GM23248 (cell line): ENCODE measurements at regions not wholly inside any gene's neighbourhood (a gene's known extent, or its start where the extent isn't known, plus 50 kb on each side); places are given as distances from the start of the nearest gene placed in this dataset.

Source experiments
- EZH2 ChIP-seq: fragments of 200-600 bp; sonication (generic); IDR thresholded peaks from 2 replicates; pipeline ENCODE4 v1.6.1; 2018; ENCODE audit warnings: antibody characterized with exemption, mild to moderate bottlenecking; ENCODE audit not compliant: insufficient read depth, poor library complexity, severe bottlenecking
- EZH2phosphoT487 ChIP-seq: fragments of 200-600 bp; sonication (generic); IDR thresholded peaks from 2 replicates; pipeline ENCODE4 v1.6.1; 2018; ENCODE audit warnings: antibody characterized with exemption, moderate library complexity, mild to moderate bottlenecking, low read depth; ENCODE audit not compliant: insufficient read depth

DNA sequence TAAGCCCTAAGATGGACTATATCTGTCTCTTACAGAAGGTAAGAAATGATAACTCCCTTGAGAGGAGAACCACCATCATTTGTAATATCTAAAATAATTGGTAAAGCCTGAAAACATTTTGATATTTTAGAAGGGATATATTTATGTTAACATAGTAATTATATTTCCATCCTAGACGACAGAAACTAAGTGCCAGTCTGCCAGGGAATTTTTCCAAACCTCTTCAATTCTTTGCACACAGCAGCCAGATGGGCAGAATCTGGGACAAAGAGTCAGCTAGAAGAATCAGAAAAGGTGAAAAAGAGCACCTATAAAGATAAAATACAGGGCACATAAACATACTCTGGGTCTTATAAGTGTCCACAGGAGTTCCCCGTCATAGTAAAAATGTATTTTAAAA, 70.0 kb upstream of the CBLB start:
- TF ChIP-seq EZH2 (no peak), EZH2phosphoT487 (no peak)
